ENCODE measurements at regions not wholly inside any gene's neighbourhood (a gene's known extent, or its start where the extent isn't known, plus 50 kb on each side); places are given as distances from the start of the nearest gene placed in this dataset.

- DNase-seq (ENCODE audit: low read depth in 1 of 2, low spot score in 1 of 2) = no peak
- no peak overlapping the region for H3K4me3 ChIP-seq (replicated peaks; ENCODE audit: insufficient read depth, low read length)
- H3K27me3 ChIP-seq (ENCODE audit: insufficient read depth, poor library complexity, severe bottlenecking) = no peaks in the 10 kb centered on the region
- no peak overlapping the region for H3K27ac ChIP-seq (replicated peaks)
- TF ChIP-seq SPI1 (IDR thresholded peaks at IDR 0.05; ENCODE audit: borderline replicate concordance, low read depth) (no peak), REST (IDR thresholded peaks at IDR 0.05; ENCODE audit: insufficient replicate concordance, low read depth) (no peak), CTCF (IDR thresholded peaks at IDR 0.05; ENCODE audit: insufficient read depth, low read length) (no peak), POLR2AphosphoS5 (IDR thresholded peaks at IDR 0.05; ENCODE audit: low read depth) (no peak), GABPA (IDR thresholded peaks at IDR 0.05; ENCODE audit: low read depth) (no peak)
Measured at GRCh38 chr5:96124589-96124988, 162.9 kb upstream of the ELL2 start.

- TF ChIP-seq SPI1 (IDR thresholded peaks at IDR 0.05; ENCODE audit: borderline replicate concordance, low read depth) (no peak), REST (IDR thresholded peaks at IDR 0.05; ENCODE audit: insufficient replicate concordance, low read depth) (no peak), CTCF (IDR thresholded peaks at IDR 0.05; ENCODE audit: insufficient read depth, low read length) (no peak), GABPA (IDR thresholded peaks at IDR 0.05; ENCODE audit: low read depth) (no peak), POLR2AphosphoS5 (IDR thresholded peaks at IDR 0.05; ENCODE audit: low read depth) (no peak)
- no peaks in the 10 kb centered on the region for H3K27me3 ChIP-seq (ENCODE audit: insufficient read depth, poor library complexity, severe bottlenecking)
- DNase-seq (ENCODE audit: low read depth in 1 of 2, low spot score in 1 of 2) = no peak
- no peak overlapping the region for H3K4me3 ChIP-seq (replicated peaks; ENCODE audit: insufficient read depth, low read length)
- H3K27ac ChIP-seq (replicated peaks) = no peak overlapping the region
Measured at GRCh38 chr5:96123418-96123817, 161.8 kb upstream of the ELL2 start.

GRCh38 chr5:96121364-96121763 is 159.7 kb upstream of the ELL2 start:
- H3K27ac ChIP-seq (replicated peaks) = no peak overlapping the region
- no peaks in the 10 kb centered on the region for H3K27me3 ChIP-seq (ENCODE audit: insufficient read depth, poor library complexity, severe bottlenecking)
- no peak overlapping the region for H3K4me3 ChIP-seq (replicated peaks; ENCODE audit: insufficient read depth, low read length)
- TF ChIP-seq REST (IDR thresholded peaks at IDR 0.05; ENCODE audit: insufficient replicate concordance, low read depth) (no peak), CTCF (IDR thresholded peaks at IDR 0.05; ENCODE audit: insufficient read depth, low read length) (no peak), SPI1 (IDR thresholded peaks at IDR 0.05; ENCODE audit: borderline replicate concordance, low read depth) (no peak), GABPA (IDR thresholded peaks at IDR 0.05; ENCODE audit: low read depth) (no peak), POLR2AphosphoS5 (IDR thresholded peaks at IDR 0.05; ENCODE audit: low read depth) (no peak)
- no peak for DNase-seq (ENCODE audit: low read depth in 1 of 2, low spot score in 1 of 2)
